HepG2 (cell line): ENCODE measurements at regions not wholly inside any gene's neighbourhood (a gene's known extent, or its start where the extent isn't known, plus 50 kb on each side); places are given as distances from the start of the nearest gene placed in this dataset.

ENCODE experiments used
- ATAC-seq: fragments of 200-7000 bp; cut with Tn5 transposase; 3 replicates; pipeline ENCODE4 v1.9.1; 2020; ENCODE audit warnings: mild to moderate bottlenecking, moderate library complexity
- BruUV-seq: library from RNA; stranded (reverse); fragments of 400-500 nt; replicated peaks from 2 replicates; lab custom pipeline; 2021; lab: Mats Ljungman, UMichigan
- CTCF ChIA-PET: fragments of 300-600 bp; formaldehyde crosslinking; extraction: SDS; loops from one replicate; lab custom pipeline; 2021; ENCODE audit warnings: low total read pairs, inconsistent platforms, low intra/inter-chr PET ratio; lab: Yijun Ruan, JAX
- POLR2A ChIA-PET: fragments of 350-600 bp; sonication (Branson Sonifier 250); formaldehyde crosslinking; loops from one replicate; lab custom pipeline; 2020; ENCODE audit warnings: antibody characterized with exemption, inconsistent platforms; lab: Yijun Ruan, JAX
- DNase-seq: peaks from one replicate; pipeline ENCODE4 v3.0.0-alpha.2; 2015; ENCODE audit warnings: low spot score
- FAIRE-seq: peaks from 3 replicates; lab custom pipeline; 2011; peaks lifted over from hg19 to GRCh38; lab: Jason Lieb, UNC
- H2AFZ ChIP-seq: one replicate; pipeline ENCODE4 v1.6.1; 2011; ENCODE audit warnings: low read length, inconsistent platforms
- H3K27ac ChIP-seq: fragments of 300-600 bp; 3 replicates; pipeline ENCODE4 v1.8.0; 2011; ENCODE audit warnings: mixed run types, mild to moderate bottlenecking, mixed read lengths, low read length, inconsistent platforms; ENCODE audit not compliant: insufficient read depth; ENCODE audit errors: extremely low read length
- H3K27me3 ChIP-seq, 2 experiments: fragments of 200-600 bp in 1 of 2; 2 replicates in 1 of 2; 3 replicates in 1 of 2; pipeline versions ENCODE4 v1.6.0 to v1.8.0; 2011; ENCODE audit warnings: low read length in 2 of 2, mild to moderate bottlenecking in 2 of 2, moderate library complexity in 2 of 2, inconsistent platforms in 1 of 2; ENCODE audit not compliant: insufficient read depth in 2 of 2, control insufficient read depth in 1 of 2
- H3K36me3 ChIP-seq, 2 experiments: fragments of 200-600 bp in 1 of 2; replicated peaks in 1 of 2; 2 replicates in 1 of 2; 3 replicates in 1 of 2; pipeline versions ENCODE4 v1.5.1 to v1.8.0; 2011; ENCODE audit warnings: low read length in 2 of 2, inconsistent platforms in 1 of 2; ENCODE audit not compliant: insufficient read depth in 2 of 2, control insufficient read depth in 1 of 2
- H3K4me1 ChIP-seq: 2 replicates; pipeline ENCODE4 v1.5.1; 2012; ENCODE audit warnings: low read length, inconsistent platforms; ENCODE audit not compliant: insufficient read depth
- H3K4me2 ChIP-seq: 2 replicates; pipeline ENCODE4 v1.6.0; 2011; ENCODE audit warnings: low read depth, low read length, inconsistent platforms
- H3K4me3 ChIP-seq, 3 experiments: fragments of 200-600 bp in 1 of 3; sonication (generic), shearing (Covaris generic) in 1 of 3; replicated peaks in 1 of 3; 2 replicates each; pipeline ENCODE4 v1.5.1; 2011 to 2016; ENCODE audit warnings: low read length in 3 of 3, inconsistent platforms in 2 of 3, low read depth in 2 of 3, mild to moderate bottlenecking in 2 of 3, control low read depth in 1 of 3, mixed read lengths in 1 of 3; ENCODE audit not compliant: insufficient read depth in 1 of 3
- H3K79me2 ChIP-seq: one replicate; pipeline ENCODE4 v1.6.1; 2011; ENCODE audit warnings: low read length, inconsistent platforms; ENCODE audit not compliant: insufficient read depth
- H3K9ac ChIP-seq: 2 replicates; pipeline ENCODE4 v1.6.0; 2011; ENCODE audit warnings: mild to moderate bottlenecking, low read depth, low read length, inconsistent platforms; ENCODE audit not compliant: insufficient read depth
- H3K9me3 ChIP-seq: 2 replicates; pipeline ENCODE4 v1.5.1; 2012; ENCODE audit warnings: mild to moderate bottlenecking, low read length
- H4K20me1 ChIP-seq: 2 replicates; pipeline ENCODE4 v1.6.0; 2011; ENCODE audit warnings: inconsistent platforms, mild to moderate bottlenecking, low read length, moderate library complexity; ENCODE audit not compliant: insufficient read depth
- ARNT ChIP-seq: fragments of 450-650 bp; IDR thresholded peaks from 2 replicates; pipeline ENCODE4 v1.6.1; 2017
- CCDC6 ChIP-seq: sonication (generic); formaldehyde crosslinking; IDR thresholded peaks from 2 replicates; pipeline ENCODE4 v1.8.1; 2022; ENCODE audit warnings: mild to moderate bottlenecking, missing genetic modification reagents, moderate library complexity
- ETV5 ChIP-seq: IDR thresholded peaks from 2 replicates; pipeline ENCODE4 v1.6.1; 2018; ENCODE audit warnings: missing biosample characterization, missing genetic modification reagents, inconsistent platforms, borderline replicate concordance
- KAT7 ChIP-seq: IDR thresholded peaks from 2 replicates; pipeline ENCODE4 v1.6.1; 2018; ENCODE audit warnings: borderline replicate concordance, missing compliant biosample characterization
- SETDB1 ChIP-seq: sonication (generic); formaldehyde crosslinking; IDR thresholded peaks from 2 replicates; pipeline ENCODE4 v1.5.1; 2020; ENCODE audit warnings: missing genetic modification reagents, mild to moderate bottlenecking, borderline replicate concordance
- ZBTB4 ChIP-seq: sonication (generic); formaldehyde crosslinking; IDR thresholded peaks from 2 replicates; pipeline ENCODE4 v1.4.0; 2020; ENCODE audit warnings: missing genetic modification reagents, mild to moderate bottlenecking, borderline replicate concordance
- ZBTB49 ChIP-seq: sonication (generic); formaldehyde crosslinking; IDR thresholded peaks from 2 replicates; pipeline ENCODE4 v1.4.0; 2020; ENCODE audit warnings: missing genetic modification reagents, borderline replicate concordance
- ZFAT ChIP-seq: sonication (generic); formaldehyde crosslinking; conservative IDR thresholded peaks from 2 replicates; pipeline ENCODE4 v1.8.1; 2023; ENCODE audit warnings: missing genetic modification reagents, inconsistent platforms
- ZNF570 ChIP-seq: sonication (generic); formaldehyde crosslinking; IDR thresholded peaks from 2 replicates; pipeline ENCODE4 v1.4.0; 2020; ENCODE audit warnings: mild to moderate bottlenecking, missing genetic modification reagents, borderline replicate concordance
- ZNF670 ChIP-seq: sonication (generic); formaldehyde crosslinking; IDR thresholded peaks from 2 replicates; pipeline ENCODE4 v1.8.0; 2022; ENCODE audit warnings: mild to moderate bottlenecking, missing genetic modification reagents, borderline replicate concordance
- ZNF83 ChIP-seq: sonication (generic); formaldehyde crosslinking; IDR thresholded peaks from 2 replicates; pipeline ENCODE4 v1.4.0; 2020; ENCODE audit warnings: missing genetic modification reagents, mild to moderate bottlenecking, borderline replicate concordance
- WGBS: methylation state at CpG from one replicate; pipeline ENCODE4 v1.1.6; 2017; ENCODE audit warnings: low lambda C conversion rate; 5-methylcytosine and 5-hydroxymethylcytosine counted together
- in situ Hi-C: cut with HindIII; loops from 2 replicates; pipeline ENCODE4 v1.10.0; 2017; ENCODE audit warnings: low pct_unique_long_range_greater_than_20kb; ENCODE audit not compliant: extremely low pct_ligation_motif_present
- intact Hi-C: fragments of 100-400 bp; cut with micrococcal nuclease; formaldehyde crosslinking; loops from one replicate; pipeline ENCODE4 v1.10.0; 2022; ENCODE audit not compliant: unreplicated experiment
- TF ChIP-seq, protein P1 (sequence below): sonication (generic); formaldehyde crosslinking; IDR thresholded peaks from 2 replicates; pipeline ENCODE4 v1.5.0; 2020; ENCODE audit warnings: missing genetic modification reagents

DNA sequence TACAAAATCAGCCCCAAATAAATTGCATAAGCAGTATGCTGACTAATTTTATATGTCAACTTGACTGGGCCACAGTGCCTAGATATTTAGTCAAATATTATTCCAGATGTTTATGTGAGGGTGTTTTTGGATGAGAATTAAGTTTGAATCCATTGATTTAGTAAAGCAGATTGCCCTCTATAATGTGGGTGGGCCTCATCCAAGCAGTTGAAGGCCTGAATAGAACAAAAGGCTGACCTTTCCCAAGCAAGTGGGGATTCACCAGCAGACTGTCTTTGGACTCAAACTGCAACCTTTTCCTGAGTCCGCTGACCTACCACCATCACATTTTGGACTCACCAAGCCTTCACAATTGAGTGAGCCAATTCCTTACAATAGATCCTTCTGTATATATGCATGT, 186.4 kb downstream of the ARHGAP12 start:
- WGBS: 20% methylated on average over 1 of the region's 1 CpG
- H3K9me3 ChIP-seq: no peaks in the 10 kb centered on the region
- POLR2A ChIA-PET: no interaction called here
- no peak for TF ChIP-seq ZBTB4 (CRISPR knock-in tag)
- no peak for TF ChIP-seq ZNF670 (CRISPR knock-in tag)
- no peak for TF ChIP-seq SETDB1
- TF ChIP-seq KAT7 (CRISPR knock-in tag): no peak
- TF ChIP-seq ARNT: no peak
- no peak for TF ChIP-seq ZNF570 (CRISPR knock-in tag)
- no peak for TF ChIP-seq ZNF83 (CRISPR knock-in tag)
- no peak for TF ChIP-seq ZBTB49 (CRISPR knock-in tag)
- no peak for TF ChIP-seq ETV5
- TF ChIP-seq, protein P1, sequence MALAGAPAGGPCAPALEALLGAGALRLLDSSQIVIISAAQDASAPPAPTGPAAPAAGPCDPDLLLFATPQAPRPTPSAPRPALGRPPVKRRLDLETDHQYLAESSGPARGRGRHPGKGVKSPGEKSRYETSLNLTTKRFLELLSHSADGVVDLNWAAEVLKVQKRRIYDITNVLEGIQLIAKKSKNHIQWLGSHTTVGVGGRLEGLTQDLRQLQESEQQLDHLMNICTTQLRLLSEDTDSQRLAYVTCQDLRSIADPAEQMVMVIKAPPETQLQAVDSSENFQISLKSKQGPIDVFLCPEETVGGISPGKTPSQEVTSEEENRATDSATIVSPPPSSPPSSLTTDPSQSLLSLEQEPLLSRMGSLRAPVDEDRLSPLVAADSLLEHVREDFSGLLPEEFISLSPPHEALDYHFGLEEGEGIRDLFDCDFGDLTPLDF (CRISPR knock-in tag): no peak
- no peak for TF ChIP-seq CCDC6 (CRISPR knock-in tag)
- TF ChIP-seq ZFAT: no peak

More for the DNA sequence above, 186.4 kb downstream of the ARHGAP12 start:
- Histone ChIP-seq H3K9ac (no peak overlapping the region), H3K36me3 (no peaks in the 10 kb centered on the region), H3K79me2 (no peaks in the 10 kb centered on the region), H3K27ac (no peak overlapping the region), H3K4me2 (no peak overlapping the region), H4K20me1 (no peaks in the 10 kb centered on the region), H2AFZ (no peak overlapping the region), H3K4me1 (no peaks in the 10 kb centered on the region), H3K4me3 (no peak overlapping the region), H3K27me3 (no peaks in the 10 kb centered on the region; a peak in 2 of 5 replicates)
- FAIRE-seq (no peak), DNase-seq (no peak), ATAC-seq (no peak)
- BruUV-seq: no TSS peak
- intact Hi-C loops (no loop called here), in situ Hi-C loops (no loop called here)
- CTCF ChIA-PET: no interaction called here
